UCSD-AML1 (cell line): ENCODE measurements at regions not wholly inside any gene's neighbourhood (a gene's known extent, or its start where the extent isn't known, plus 50 kb on each side); places are given as distances from the start of the nearest gene placed in this dataset.
A peak's percentile ranks its signal among the peaks of the same experiment; 100 is the strongest.
"Not testable (repeated sequence)": the region's sequence is repeated elsewhere in the genome, so short reads cannot be mapped to it uniquely, and the experiment has no call there.

Experiments used
- DNase-seq: peaks from one replicate; lab custom pipeline; 2025; ENCODE audit not compliant: unreplicated experiment; lab: John Stamatoyannopoulos, UW

DNA sequence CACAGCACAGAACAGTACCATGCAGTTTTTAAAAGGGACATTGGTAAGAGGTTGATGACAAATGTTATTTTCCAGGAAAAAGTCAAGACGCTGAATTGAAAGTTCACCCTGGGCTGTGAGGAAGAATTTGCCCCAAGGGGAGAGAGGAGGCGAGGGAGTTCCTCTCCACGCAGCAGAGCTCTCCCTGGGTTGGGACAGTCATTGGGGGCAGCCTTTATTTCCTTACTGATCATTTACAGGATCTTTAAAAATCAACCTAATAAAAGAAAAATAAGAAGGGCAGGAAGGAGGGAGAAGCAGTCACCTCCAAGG is 49.9 kb upstream of the WNT7B start:
- no peak for DNase-seq

DNA sequence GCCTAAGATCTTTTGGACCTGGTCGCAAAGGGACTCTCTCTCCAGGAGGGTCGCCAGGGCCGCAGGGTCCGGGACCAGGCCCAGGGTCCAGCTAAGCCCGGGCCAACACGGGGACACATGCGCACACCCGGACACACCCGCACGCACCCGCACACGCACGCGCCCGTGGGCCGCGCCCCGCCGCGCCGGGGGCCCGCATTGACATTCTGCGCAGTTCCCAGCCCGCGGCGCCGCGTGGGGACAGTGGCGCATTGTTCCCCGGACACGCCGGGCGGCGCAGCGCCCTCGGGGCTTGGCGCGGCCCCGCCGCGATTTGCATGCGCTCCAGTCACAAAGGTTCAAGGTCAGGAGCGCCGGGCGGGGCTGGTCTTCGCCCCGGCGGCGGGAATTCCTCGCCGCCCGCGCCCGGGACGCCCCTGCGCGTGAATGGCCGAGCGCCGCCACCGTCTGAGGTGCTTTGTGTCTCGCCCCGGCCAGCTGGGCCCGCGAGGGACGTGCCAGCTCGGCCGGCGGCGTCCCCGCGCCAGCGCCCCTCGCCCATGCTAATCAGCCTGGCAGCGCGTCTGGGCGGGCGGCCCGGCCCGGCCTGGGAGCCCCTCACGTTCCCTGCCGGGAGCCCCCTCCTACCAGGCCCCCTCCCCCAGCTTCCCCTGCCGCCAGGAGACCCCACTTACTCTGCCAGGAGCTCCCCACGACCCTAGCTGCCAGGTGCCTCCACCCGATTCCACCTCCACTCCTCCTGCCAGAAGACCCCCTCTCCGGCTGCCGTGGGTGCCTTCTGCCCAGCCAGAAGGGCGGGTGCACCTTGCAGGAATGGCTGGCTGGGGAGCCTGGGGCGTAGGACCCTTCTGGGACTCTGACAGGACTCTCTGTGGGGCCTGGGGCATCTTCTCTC is 50.5 kb upstream of the WNT7B start:
- no peak for DNase-seq

DNA sequence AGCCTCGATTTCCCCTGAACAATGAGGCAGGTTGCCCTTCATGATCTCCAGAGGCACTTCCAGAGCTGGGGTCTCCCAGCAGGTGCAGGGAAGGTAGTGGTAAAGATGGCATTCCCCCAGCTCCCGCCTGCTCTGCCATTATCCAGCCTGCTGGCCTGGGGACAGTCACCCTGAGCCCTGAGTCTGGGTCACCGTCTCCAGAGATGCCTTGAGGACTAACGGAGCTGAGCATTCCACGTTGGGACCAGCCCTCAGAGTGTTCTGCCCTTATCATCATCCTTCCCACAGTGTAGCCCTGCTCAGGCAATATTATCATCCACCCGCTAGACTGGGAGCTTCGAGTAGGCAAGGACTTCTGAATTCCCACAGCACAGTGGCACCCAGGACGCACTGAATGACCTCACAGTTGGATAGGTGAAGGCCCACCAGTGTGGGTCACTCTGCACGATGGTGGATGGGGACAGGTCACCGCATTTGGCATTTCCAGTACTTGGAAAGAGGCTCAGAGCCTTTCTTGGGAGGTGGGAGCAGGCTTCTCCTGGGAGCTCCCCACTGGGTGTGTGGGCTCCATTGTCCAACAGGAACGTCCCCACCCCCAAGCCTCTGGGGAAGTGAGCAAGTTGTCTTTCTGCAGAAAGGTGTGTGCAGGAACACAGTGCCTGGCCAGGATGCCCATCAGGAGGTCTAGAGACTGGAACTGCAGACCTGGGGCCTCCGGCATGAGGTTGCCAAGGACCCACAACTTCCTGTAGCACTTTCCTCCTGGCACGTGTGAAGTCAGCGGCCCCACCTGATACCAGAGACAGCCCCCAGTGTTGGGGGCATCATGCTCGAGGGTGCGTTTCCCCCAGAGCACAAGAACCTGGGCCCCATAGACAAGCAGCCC is 51.4 kb upstream of the WNT7B start:
- no peak for DNase-seq

DNA sequence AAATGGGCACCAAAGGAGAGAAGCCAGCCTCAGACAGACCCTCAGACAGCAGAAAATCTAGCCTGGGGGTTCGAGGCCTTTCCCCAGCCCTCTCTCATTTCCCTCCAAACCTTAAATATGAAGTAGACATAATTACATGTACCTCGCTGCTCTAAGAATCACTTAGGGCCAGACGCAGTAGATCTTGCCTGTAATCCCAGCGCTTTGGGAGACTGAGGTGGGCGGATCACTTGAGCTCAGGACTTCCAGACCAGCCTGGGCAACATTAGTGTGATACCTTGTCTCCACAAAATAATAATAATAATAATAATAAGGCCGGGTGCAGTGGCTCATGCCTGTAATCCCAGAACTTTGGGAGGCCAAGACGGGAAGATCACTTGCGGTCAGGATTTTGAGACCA is 52.1 kb upstream of the WNT7B start:
- DNase-seq: no peak

DNA sequence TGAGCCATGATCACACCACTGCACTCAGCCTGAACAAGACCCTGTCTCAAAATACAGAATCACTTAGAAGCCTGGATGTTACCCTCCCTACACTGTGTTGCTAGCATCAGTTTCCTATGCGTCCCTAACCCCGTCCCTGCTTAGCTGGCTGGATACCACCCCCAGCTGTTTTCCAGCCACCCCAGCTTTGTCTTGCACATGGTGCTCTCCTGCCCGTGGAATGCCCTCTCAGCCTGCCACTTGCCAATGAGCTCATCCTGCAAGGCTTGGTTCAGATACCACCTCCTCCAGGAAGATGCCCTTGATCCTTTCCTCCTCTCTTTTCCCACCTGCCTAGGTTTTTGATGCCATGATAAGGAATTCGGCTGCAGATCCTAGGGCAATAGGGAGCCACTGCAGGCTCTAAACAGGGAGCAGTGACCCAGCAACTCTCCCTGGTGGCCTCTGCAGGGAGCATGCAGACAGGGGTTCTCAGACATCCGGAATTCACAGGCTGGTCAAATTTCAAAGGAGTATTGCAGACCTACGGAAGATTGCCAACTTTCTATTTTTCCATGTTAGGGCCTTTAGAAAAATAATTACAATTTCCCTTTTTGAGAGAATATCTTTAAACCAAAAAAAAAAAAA is 52.7 kb upstream of the WNT7B start:
- DNase-seq: no peak

DNA sequence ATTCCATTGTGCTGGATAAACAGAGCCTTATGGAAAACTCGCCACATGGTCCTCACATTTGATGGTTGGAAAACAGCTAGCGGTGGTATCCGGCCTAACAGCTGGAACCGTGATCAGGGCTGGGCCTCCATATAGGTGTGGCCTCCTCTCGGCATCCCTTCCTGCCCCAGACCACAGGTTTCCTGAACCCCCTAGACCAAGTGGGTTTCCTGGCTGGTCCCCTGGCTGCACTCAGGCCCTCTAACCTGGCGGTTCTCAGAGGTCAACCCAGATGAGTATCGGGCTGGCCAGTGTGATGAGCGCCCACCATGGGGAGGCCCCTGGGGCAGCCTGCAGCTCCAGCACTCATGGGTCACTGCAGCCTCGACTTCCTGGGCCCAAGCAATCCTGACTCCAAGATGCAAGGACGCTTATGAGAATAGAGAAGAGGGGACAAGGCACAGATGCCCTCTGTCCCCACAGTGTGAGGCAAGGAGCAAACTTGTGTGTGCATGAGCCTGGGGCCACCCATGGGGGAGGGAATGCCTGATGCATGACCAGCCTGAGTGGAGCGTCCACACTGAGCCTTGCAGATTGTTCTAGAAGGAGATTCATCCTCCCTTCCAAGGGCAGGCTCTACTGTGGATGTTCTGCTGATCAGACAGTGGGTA is 53.4 kb upstream of the WNT7B start:
- peak; percentile 43 for DNase-seq

DNA sequence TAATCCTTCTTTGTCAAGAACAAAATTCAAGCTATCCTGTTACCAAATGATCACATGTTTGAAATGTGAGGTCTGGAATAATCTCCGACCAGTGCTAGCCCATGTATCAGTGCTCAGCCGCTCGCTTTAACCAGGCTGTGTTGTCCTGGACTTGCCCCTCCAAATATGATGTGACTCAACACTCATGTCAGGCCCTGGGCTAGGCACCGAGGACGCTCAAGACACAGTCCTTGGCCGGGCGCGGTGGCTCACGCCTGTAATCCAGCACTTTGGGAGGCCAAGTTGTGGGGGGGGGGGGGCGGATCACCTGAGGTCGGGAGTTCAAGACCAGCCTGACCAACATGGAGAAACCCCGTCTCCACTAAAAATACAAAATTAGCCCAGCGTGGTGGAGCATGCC is 54.1 kb upstream of the WNT7B start:
- no peak for DNase-seq

DNA sequence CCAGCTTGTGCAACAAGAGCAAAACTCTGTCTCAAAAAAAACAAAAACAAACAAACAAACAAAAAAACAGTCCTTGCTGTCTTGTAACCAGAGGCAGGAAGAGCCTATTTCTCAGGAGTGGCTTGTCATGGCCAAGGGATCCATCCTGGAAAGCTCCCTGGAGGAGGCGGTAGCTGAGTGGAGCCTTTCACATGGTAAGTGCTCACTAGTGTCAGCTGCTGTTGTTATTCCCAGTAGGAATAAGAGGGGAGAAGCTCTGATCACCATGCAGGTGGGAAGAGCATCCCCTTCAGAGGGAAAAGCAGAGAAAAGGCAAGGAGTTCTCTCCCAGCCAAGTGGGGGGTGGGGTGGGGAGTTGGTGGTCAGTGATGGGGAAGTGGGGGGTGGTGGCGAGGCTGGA is 54.6 kb upstream of the WNT7B start:
- DNase-seq: no peak

DNA sequence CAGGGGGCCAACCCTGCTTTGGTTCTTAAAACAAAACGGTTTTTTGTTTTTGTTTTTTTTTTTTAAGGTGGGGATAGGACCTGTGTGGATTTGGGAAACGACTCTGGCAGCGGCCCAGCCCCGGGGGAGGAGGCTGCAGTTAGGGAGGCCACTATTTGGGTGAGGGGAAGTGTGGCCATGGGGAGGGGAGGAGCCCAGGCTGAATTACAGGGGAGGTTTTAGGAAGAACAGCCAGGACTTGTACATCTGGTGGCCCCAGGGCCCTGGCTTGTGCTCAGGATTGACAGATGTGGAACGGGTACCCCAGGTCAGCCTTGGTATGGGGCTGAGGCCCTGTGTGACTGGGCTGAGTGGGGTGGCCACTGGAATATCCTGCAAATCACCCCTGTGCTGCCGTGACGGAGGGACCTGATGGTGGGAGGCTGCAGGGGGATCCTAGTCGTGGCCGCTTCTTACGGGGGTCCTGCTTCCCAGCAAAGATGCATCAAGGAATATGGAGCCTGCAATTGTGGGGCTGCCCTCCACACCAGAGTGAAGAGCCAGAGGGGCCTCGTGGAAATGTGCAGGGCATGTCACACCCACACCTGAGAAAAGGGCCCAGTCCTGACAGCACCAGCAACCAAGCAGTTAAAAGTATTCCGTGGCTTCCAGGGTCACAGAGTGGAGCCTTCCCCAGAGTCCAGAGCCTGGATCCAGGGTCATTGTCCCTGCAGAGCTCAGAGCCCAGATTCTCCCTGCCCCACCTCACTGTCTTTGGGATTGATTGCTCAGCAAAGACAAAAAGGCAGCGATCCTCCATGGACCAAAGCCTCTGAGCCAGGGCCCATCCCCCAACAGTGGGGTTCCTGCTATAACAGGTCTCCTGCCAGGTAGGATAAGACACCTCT is 55.2 kb upstream of the WNT7B start:
- no peak for DNase-seq

DNA sequence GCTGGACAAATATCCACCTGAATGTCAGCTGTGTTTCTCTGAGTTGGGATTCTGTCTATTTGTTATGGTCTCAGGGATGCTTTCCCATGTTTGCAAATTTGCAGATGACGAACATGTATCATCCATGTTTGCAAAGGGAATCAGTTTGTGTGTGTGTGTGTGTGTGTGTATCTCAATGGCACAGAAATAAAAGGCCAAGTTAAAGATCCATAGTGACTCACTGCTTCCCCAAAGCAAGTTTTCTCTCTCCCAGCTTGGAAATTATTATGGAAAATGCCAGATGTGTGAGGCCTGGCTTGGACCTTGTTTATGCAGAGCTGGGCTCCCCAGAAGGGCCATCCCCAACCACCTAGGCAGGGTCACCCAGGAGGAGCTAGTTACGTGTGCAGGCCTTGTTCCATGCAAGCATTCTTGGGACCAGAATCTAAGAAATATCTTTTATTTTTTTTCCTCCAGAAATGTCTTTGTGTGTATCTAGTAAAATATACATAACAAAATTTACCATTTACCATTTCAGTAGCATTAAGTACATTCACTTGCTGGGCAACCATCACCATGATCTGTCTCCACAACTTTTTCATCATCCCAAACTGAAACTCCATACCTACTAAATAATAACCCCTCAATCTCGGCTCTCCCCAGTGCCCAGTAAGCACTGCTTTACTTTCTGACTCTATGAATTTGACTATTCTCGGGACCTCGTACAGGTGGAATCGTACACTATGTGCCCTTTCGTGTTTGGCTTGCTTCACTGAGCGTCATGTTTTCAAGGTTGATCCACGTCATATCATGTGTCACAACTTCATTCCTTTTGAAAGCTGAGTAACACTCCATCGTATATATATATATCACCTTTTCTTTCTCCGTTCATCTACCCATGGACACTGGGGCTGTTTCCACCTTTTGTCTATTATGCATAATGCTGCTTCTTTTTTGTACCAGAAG is 56.6 kb upstream of the WNT7B start:
- no peak for DNase-seq

DNA sequence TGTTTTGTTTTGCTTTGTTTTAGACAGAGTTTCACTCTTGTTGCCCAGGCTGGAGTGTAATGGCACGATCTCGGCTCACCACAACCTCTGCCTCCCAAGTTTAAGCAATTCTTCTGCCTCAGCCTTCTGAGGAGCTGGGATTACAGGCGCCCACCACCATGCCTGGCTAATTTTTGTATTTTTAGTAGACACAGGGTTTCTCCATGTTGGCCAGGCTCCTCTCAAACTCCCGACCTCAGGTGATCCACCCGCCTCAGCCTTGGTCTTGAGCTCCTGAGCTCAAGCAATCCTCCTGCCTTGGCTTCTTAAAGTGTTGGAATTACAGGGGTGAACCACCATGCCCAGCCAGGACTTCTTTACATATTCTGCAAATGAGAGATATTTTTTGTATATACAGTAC is 57.5 kb upstream of the WNT7B start:
- DNase-seq: not testable (repeated sequence)

DNA sequence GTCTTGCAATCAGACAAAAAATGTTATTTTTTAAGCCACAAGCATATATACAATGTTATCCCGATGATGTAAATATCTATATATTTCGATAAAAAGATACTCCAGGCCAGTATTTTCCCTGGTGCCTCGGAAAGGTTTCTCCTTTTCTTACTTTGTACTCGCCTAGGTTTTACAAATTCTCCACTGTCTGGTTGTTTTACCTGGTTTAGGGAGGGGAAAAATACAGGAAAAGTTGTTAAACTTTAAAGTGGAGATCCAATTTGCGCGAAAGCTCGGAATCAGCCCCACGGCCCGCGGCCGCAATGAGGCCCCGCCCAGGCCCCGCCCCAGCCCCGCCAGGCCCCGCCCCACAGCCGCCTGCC is 58.4 kb upstream of the WNT7B start:
- no peak for DNase-seq

DNA sequence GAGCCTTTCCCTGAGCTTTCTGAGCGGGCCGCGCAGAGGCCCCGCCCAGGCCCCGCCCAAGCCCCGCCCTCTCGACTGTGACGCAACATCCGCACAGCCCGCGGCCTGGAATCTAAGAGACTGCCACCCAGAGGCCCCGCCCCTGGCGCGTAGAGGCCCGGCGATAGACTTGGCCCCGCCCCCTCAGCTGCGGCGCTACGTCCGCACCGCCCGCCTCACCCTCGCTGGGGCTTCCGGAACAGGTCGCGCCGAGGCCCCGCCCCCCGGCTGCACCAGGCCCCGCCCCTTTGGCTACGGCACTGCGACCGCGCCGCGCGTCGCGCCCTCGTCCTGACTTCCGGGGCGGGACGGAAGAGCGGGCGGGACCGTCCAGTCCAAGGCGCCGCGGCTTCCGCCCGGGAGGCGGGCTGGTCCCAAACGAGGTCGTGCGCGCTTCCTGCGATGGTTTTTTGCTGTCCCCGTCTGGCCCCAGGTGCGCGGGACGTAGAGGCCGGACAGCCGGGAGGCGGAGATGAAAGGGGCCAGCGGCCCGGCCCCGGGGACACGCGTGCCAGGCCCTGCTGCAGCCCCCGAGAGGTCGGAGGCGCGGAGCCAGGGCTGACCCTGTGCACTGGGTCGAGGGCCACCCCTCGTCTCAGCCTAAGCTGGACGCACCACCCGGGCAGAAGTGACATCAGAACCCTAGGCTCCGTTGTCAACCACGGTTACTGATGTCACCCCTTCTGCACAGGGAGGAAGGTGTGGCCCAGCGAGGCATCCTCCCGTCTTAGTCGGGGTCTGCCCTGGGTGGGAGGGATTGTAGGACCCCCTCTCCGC is 59.0 kb upstream of the WNT7B start:
- DNase-seq: peak; percentile 100

DNA sequence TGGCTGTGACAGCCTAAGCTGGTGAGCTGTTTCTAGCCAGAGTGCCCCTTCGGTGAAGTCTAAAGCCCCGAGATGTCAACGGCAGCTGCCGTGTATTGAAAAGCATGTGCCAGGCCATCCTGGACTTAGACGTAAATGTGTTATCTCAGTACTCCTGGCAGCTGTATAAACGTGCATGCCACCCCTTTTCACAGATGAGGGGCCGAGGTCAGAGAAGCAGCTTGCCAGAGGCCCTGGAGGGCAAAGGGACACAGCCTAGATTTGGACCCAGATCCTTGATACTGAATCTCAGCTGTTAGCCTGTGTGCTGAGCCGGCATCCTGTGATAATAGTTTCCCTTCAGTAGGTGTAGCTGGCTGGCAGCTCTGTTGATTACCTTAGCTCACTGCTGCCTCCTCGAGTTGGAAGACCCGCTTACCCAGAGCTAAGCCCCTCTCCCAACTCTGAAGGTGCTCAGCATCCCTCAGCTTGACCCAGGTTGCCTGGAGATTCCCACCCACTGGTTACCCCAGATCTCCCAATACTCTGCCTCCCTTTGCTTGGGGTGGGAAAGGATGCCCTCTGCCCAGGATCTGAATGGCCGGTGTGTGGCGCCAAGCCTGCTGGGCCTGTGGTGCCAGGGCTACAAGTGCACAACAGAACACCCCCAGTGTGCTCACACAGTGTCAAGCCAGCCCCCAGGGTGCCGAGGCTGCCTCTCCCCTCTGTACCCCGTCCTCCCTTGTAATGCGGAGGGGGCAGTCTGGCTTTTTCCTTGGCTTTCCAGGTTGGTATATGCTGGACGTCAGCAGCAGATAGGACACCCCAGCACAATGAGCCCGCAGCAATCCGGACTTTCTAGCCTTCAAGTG is 59.8 kb upstream of the WNT7B start:
- DNase-seq: peak; percentile 54

DNA sequence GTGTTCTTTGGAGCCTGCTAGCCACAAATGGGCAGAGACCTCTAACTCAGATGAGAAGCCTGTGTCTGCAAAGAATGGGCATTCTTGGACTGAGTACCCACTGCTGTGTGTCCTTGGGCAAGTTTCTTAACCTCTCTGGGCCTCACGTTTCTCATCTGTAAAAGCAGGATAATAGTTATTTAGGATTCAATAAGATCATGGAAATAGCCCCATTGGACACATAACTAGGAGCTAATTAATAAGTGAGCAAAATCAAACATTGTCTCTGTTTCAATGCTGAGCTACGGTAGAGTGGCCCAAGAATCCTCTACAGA is 61.2 kb upstream of the WNT7B start:
- no peak for DNase-seq

DNA sequence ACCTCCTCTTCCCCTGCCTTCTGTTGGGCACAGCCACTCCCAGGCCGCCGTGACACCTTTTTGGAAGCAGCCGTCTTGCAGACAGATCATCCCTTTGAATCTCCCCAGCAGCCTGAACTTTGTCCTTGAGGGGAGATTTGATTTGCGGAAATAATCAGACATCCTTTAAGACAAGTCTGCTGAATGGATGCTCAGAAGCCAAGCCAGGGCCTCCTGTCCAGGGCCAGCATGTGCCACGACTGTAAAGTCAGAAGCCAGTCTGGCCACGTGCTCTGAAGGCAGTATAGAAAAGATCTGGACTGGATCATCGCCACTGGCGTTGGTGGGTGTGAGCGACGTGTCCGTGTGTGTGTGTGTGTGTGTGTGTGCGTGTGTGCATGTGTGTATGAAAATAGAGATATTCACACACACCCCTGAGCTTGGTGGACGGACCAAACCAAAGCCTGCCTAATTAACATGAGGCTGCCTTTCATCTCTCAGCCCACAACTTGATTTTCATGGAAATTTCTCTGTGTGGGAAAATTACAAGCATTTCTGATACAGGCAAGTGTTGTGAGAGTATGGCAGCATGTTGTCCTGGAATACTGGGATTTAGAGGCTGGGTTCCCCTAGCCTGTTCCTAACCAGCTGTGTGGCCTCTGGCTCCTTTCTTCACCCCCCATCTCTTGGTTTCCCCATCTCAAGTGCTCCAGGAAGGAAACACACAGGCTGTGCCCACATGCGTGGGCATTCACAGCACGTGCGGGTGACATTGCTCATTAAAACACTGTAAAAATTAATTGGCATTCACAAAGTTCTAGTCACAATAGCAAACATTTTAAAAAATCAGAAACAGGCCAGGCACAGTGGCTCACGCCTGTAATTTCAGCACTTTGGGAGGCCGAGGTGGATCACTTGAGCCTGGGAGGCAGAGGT is 61.8 kb upstream of the WNT7B start:
- DNase-seq: no peak

DNA sequence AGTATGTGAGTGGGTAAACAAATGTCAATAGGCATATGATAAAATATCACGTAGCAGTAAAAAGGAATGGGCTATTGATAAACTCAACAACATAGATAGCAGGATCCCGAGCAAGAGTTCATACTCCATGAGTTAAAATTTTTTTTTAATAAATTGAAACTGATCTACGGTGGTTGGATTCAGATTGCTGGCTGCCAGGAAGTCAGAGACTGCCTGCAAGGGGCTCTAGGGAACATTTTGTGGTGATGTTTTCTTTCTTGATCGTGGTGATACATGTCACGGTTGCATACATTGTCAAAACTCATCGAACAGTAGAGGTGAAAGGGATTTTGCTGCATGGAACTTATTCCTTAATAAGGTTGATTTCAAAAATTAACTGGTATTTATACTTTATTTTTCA is 62.6 kb upstream of the WNT7B start:
- DNase-seq: no peak
